PC-3 (cell line): ENCODE measurements at regions not wholly inside any gene's neighbourhood (a gene's known extent, or its start where the extent isn't known, plus 50 kb on each side); places are given as distances from the start of the nearest gene placed in this dataset.

Experiments
- ATAC-seq: fragments of 200-7000 bp; cut with Tn5 transposase; 2 replicates; pipeline ENCODE4 v1.9.1; 2020; ENCODE audit warnings: mild to moderate bottlenecking, moderate library complexity
- BruUV-seq: library from RNA; stranded (reverse); fragments of 400-500 nt; replicated peaks from 2 replicates; lab custom pipeline; 2021; lab: Mats Ljungman, UMichigan
- CTCF ChIA-PET: fragments of 300-600 bp; sonication (Branson Sonifier 250); formaldehyde crosslinking; loops from one replicate; lab custom pipeline; 2022; ENCODE audit warnings: antibody characterized with exemption; lab: Charles Lee
- POLR2A ChIA-PET: fragments of 300-600 bp; sonication (Branson Sonifier 250); formaldehyde crosslinking; loops from one replicate; lab custom pipeline; 2022; ENCODE audit warnings: antibody characterized with exemption; ENCODE audit not compliant: unreplicated experiment; lab: Charles Lee
- DNase-seq: peaks from one replicate; pipeline ENCODE4 v3.0.0-alpha.2; 2015
- H2AFZ ChIP-seq: fragments of 300-600 bp; sonication (generic); 2 replicates; pipeline ENCODE4 v1.6.0; 2016; ENCODE audit warnings: antibody characterized with exemption, low read length
- H3F3A ChIP-seq: fragments of 300-600 bp; sonication (generic); one replicate; pipeline ENCODE4 v1.6.0; 2017; ENCODE audit warnings: antibody characterized with exemption, low read length, control low read depth, mild to moderate bottlenecking; ENCODE audit not compliant: unreplicated experiment
- H3K27ac ChIP-seq: fragments of 300-600 bp; sonication (generic); 2 replicates; pipeline ENCODE4 v1.5.1; 2016; ENCODE audit warnings: mild to moderate bottlenecking, low read length
- H3K27me3 ChIP-seq: fragments of 300-600 bp; sonication (generic); 2 replicates; pipeline ENCODE4 v1.6.1; 2016; ENCODE audit warnings: low read length, mixed read lengths
- H3K36me3 ChIP-seq: fragments of 300-600 bp; sonication (generic); 2 replicates; pipeline ENCODE4 v1.6.1; 2016; ENCODE audit warnings: low read depth, mixed run types, low read length, mixed read lengths
- H3K4me1 ChIP-seq: fragments of 300-600 bp; sonication (generic); 2 replicates; pipeline ENCODE4 v1.5.1; 2016; ENCODE audit warnings: low read length; ENCODE audit not compliant: insufficient read depth
- H3K4me2 ChIP-seq: fragments of 300-600 bp; sonication (generic); 2 replicates; pipeline ENCODE4 v1.6.0; 2016; ENCODE audit warnings: low read length
- H3K4me3 ChIP-seq: fragments of 300-600 bp; sonication (generic); 2 replicates; pipeline ENCODE4 v1.5.1; 2016; ENCODE audit warnings: mild to moderate bottlenecking, low read length, mixed read lengths
- H3K79me2 ChIP-seq: fragments of 300-600 bp; sonication (generic); 2 replicates; pipeline ENCODE4 v1.6.1; 2017; ENCODE audit warnings: low read length, mixed read lengths
- H3K9ac ChIP-seq: fragments of 300-600 bp; sonication (generic); 2 replicates; pipeline ENCODE4 v1.6.0; 2016; ENCODE audit warnings: mild to moderate bottlenecking, low read length
- H3K9me2 ChIP-seq: fragments of 300-600 bp; sonication (generic); replicated peaks from 2 replicates; pipeline ENCODE4 v1.6.1; 2016; ENCODE audit warnings: mixed run types, low read length, mixed read lengths
- H3K9me3 ChIP-seq: fragments of 300-600 bp; sonication (generic); 2 replicates; pipeline ENCODE4 v1.6.1; 2016; ENCODE audit warnings: low read length, mixed read lengths
- H4K20me1 ChIP-seq: fragments of 300-600 bp; sonication (generic); 2 replicates; pipeline ENCODE4 v1.6.1; 2016; ENCODE audit warnings: low read length, mixed read lengths
- CTCF ChIP-seq: fragments of 300-600 bp; sonication (generic); conservative IDR thresholded peaks from 2 replicates; pipeline ENCODE4 v1.5.1; 2017; ENCODE audit warnings: antibody characterized with exemption, low read depth, mild to moderate bottlenecking, low read length
- EZH2 ChIP-seq: fragments of 300-600 bp; sonication (generic); IDR thresholded peaks from one replicate; pipeline ENCODE4 v1.6.1; 2017; ENCODE audit warnings: antibody characterized with exemption, mild to moderate bottlenecking, low read length; ENCODE audit not compliant: unreplicated experiment
- EZH2phosphoT487 ChIP-seq: fragments of 300-600 bp; sonication (generic); IDR thresholded peaks from 2 replicates; pipeline ENCODE4 v1.6.1; 2018; ENCODE audit warnings: mild to moderate bottlenecking, antibody characterized with exemption, low read length, borderline replicate concordance
- intact Hi-C: fragments of 100-400 bp; cut with micrococcal nuclease; formaldehyde crosslinking; loops from 2 replicates; pipeline ENCODE4 v1.9.0; 2023

- Histone ChIP-seq H3K4me3 (no peak overlapping the region), H3K79me2 (no peaks in the 10 kb centered on the region), H3K27ac (no peak overlapping the region), H3F3A (no peaks in the 10 kb centered on the region), H3K9me2 (no peaks in the 10 kb centered on the region), H3K4me2 (no peak overlapping the region), H3K9ac (no peak overlapping the region), H4K20me1 (no peaks in the 10 kb centered on the region), H3K27me3 (no peaks in the 10 kb centered on the region), H3K4me1 (no peaks in the 10 kb centered on the region), H3K9me3 (no peaks in the 10 kb centered on the region), H2AFZ (no peak overlapping the region), H3K36me3 (no peaks in the 10 kb centered on the region)
- POLR2A ChIA-PET, result no interaction called here
- no peak for TF ChIP-seq EZH2
- TF ChIP-seq EZH2phosphoT487, result no peak
- no peak for TF ChIP-seq CTCF
- intact Hi-C loops, result no loop called here
- ATAC-seq (no peak), DNase-seq (no peak)
- no TSS peak for BruUV-seq
- CTCF ChIA-PET, result no interaction called here
These were observed 365.9 kb upstream of the B3GALT2 start for GRCh38 chr1:193552274-193552673.

GRCh38 chr1:193549081-193549480, 362.7 kb upstream of the B3GALT2 start:
- intact Hi-C loops, result no loop called here
- Histone ChIP-seq H3K4me1 (no peaks in the 10 kb centered on the region), H3K4me3 (no peak overlapping the region), H3K27me3 (no peaks in the 10 kb centered on the region), H3K9me2 (no peaks in the 10 kb centered on the region), H3K9ac (no peak overlapping the region), H3K27ac (no peak overlapping the region), H3K9me3 (no peaks in the 10 kb centered on the region), H2AFZ (no peak overlapping the region), H3K36me3 (no peaks in the 10 kb centered on the region), H3K4me2 (no peak overlapping the region), H3F3A (no peaks in the 10 kb centered on the region), H4K20me1 (no peaks in the 10 kb centered on the region), H3K79me2 (no peaks in the 10 kb centered on the region)
- CTCF ChIA-PET, result no interaction called here
- ATAC-seq (no peak), DNase-seq (no peak)
- POLR2A ChIA-PET, result no interaction called here
- no peak for TF ChIP-seq CTCF
- no TSS peak for BruUV-seq

- no peak for ATAC-seq
- Histone ChIP-seq H3K9me3 (no peaks in the 10 kb centered on the region), H4K20me1 (no peaks in the 10 kb centered on the region), H3K27ac (no peak overlapping the region), H3K4me2 (no peak overlapping the region), H3K4me3 (no peak overlapping the region), H3K27me3 (no peaks in the 10 kb centered on the region), H2AFZ (no peak overlapping the region), H3K9ac (no peak overlapping the region), H3K4me1 (no peaks in the 10 kb centered on the region), H3K36me3 (no peaks in the 10 kb centered on the region), H3K79me2 (no peaks in the 10 kb centered on the region), H3K9me2 (no peaks in the 10 kb centered on the region), H3F3A (no peaks in the 10 kb centered on the region)
- intact Hi-C loops, result no loop called here
- BruUV-seq, result no TSS peak
- no peak for DNase-seq
- no peak for TF ChIP-seq EZH2
- ChIA-PET POLR2A (no interaction called here), CTCF (no interaction called here)
These were observed 358.8 kb upstream of the B3GALT2 start for GRCh38 chr1:193545171-193545570.
